ENCODE measurements at regions not wholly inside any gene's neighbourhood (a gene's known extent, or its start where the extent isn't known, plus 50 kb on each side); places are given as distances from the start of the nearest gene placed in this dataset.

GRCh38 chr12:77130193-77130592 is 64.8 kb upstream of the E2F7 start:
- no peak for DNase-seq (ENCODE audit: low read depth in 2 of 2)

- no peak for DNase-seq (ENCODE audit: low read depth in 2 of 2)
Measured at GRCh38 chr12:77124767-77125166, 59.4 kb upstream of the E2F7 start.

- no peak for DNase-seq (ENCODE audit: low read depth in 2 of 2)
Measured at GRCh38 chr12:77122661-77123060, 57.3 kb upstream of the E2F7 start.

DNA sequence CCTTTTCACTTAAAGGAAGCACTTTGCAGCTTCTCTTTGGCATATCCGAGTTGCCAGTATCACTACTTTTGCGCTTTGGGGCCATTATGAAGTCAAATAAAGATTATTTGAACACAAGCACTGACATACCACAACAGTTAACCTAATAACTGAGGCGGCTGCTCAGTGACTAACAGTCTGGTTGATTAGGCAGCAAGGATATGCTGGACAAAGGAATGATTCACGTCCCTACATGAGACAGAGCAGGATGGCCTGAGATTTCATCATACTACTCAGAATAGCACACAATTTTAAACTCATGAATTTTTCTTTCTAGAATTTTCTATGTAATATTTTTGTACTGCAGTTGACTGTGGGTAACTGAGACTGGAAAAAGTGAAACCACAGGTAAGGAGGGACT is 56.9 kb upstream of the E2F7 start:
- no peak for DNase-seq (ENCODE audit: low read depth in 2 of 2)

DNA sequence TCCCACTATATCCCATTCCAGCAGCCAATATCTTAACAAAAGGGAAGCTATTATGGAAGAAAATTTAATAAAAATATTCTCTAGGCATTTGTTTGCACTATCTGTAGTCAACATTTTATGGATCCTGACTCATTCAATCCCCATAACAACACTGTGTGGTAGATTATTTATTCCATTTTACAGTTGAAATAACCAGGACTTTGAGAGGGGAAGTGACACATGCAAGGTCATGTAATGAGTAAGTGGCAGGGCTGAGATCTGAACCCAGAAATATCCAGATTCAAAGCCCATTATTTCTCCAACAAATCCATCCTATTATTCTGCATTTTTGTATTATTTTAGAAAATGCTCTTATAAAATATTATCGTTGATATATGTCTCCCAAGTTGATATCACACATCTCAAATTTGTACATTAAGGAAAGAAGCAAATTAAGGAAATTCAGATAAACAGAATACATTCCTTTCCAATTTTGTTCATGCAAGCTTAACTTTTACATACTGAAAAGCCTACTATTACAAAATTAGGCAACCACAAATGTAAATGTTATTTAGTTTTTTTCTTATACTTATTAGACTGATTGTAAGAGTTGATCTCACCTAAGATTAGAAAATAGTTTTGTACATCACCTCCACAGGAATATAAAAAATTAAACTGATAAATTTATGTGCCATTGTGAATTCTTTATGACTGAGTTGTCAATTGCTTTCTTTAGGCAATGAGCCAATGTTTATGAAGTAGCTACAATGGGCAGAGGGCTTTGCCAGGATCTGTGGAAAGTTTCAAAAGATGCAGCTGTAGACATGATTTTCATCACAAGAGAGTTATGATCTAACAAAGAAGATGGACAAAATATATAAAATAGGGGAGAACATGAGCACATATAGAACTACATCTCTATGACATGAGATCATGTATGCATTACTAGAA is 55.1 kb upstream of the E2F7 start:
- DNase-seq (ENCODE audit: low read depth in 2 of 2), result no peak

DNA sequence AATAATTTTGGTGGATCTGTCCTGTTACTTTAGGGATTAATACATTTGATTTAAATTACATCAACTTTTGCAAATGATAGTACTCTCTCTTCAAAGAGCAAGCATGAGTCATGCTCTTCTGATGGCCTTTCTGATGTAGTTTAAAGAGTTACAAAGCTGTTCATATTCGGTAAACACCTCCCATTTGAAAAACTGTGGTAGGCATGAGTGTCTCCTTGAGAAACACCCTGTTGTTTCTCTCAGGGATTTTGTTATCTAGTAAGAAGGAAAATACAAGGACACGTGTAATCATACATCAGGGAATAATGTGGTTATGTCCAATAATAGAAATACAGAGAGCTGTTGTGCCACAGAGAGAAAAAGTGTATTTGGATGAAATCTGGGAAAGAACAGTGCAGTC is 53.3 kb upstream of the E2F7 start:
- no peak for DNase-seq (ENCODE audit: low read depth in 2 of 2)

DNA sequence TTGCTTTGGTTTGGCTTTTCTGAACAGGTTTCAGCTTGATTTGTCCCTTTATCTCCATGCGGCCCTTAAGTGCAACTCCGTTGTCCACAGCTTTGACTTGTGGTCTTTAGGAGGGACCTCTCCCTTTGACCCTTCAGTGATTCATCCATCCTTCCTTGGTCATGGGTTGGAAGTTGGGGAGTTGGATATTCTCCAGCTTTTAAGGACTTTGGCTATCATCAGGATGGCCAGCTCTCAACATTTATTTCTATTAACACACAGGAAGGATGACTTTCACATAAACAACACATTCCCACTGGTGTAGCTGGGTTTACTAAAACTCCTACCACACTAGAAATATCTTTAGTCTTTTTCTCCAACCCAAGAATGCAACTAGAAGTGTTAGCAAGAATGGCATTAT is 50.9 kb upstream of the E2F7 start:
- no peak for DNase-seq (ENCODE audit: low read depth in 2 of 2)

DNA sequence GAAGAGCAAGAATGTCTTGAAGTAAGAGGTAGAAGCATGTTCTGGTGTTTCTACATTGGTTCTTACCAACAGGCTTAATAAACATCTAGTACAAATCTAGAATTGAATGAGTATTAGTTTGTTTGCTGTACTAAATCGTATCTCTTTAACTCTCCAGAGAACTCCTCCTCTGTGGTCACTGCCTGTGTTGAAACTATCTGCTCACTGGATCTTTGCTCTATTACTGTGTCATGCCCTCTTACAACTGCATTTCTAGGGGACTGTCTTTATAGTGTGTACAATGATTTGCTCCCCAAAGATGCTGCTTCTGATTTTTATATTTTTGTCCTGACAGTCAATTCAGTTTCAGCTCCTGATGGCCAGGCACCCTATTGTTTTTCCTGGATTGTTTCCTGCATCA is 50.1 kb upstream of the E2F7 start:
- DNase-seq (ENCODE audit: low read depth in 2 of 2), result no peak

Measured in stimulated activated CD8-positive, alpha-beta memory T cell treated with anti-CD3 and anti-CD28 coated beads, Interleukin-15, amount 100 ng/mL, for 48 hours (primary cell).